AG04449 (cell line): ENCODE measurements at regions not wholly inside any gene's neighbourhood (a gene's known extent, or its start where the extent isn't known, plus 50 kb on each side); places are given as distances from the start of the nearest gene placed in this dataset.

Experiments used
- CTCF ChIA-PET: fragments of 350-600 bp; formaldehyde crosslinking; extraction: SDS; loops from one replicate; lab custom pipeline; 2021; ENCODE audit warnings: antibody characterized with exemption; lab: Yijun Ruan, JAX
- POLR2A ChIA-PET: fragments of 400-600, 350-600 bp; formaldehyde crosslinking; extraction: SDS; loops from one replicate; lab custom pipeline; 2020; ENCODE audit warnings: antibody characterized with exemption, inconsistent platforms; lab: Yijun Ruan, JAX
- DNase-seq: peaks from one replicate; pipeline ENCODE4 v3.0.0-alpha.2; 2010; ENCODE audit warnings: low read depth, low spot score
- H3K4me3 ChIP-seq: 2 replicates; pipeline ENCODE4 v1.5.1; 2011; ENCODE audit warnings: low read depth, mild to moderate bottlenecking, control low read depth, low read length
- TF ChIP-seq, protein P1 (sequence below): IDR thresholded peaks from one replicate; pipeline ENCODE4 v1.5.1; 2011; ENCODE audit warnings: mild to moderate bottlenecking, moderate library complexity, low read length, control low read depth, inconsistent platforms; ENCODE audit not compliant: insufficient read depth; ENCODE audit errors: missing control alignments

GRCh38 chr3:89973156-89973555, 865.7 kb downstream of the EPHA3 start:
- H3K4me3 ChIP-seq = no peak overlapping the region
- POLR2A ChIA-PET = no interaction called here
- DNase-seq = no peak
- CTCF ChIA-PET = no interaction called here
- TF ChIP-seq, protein P1, sequence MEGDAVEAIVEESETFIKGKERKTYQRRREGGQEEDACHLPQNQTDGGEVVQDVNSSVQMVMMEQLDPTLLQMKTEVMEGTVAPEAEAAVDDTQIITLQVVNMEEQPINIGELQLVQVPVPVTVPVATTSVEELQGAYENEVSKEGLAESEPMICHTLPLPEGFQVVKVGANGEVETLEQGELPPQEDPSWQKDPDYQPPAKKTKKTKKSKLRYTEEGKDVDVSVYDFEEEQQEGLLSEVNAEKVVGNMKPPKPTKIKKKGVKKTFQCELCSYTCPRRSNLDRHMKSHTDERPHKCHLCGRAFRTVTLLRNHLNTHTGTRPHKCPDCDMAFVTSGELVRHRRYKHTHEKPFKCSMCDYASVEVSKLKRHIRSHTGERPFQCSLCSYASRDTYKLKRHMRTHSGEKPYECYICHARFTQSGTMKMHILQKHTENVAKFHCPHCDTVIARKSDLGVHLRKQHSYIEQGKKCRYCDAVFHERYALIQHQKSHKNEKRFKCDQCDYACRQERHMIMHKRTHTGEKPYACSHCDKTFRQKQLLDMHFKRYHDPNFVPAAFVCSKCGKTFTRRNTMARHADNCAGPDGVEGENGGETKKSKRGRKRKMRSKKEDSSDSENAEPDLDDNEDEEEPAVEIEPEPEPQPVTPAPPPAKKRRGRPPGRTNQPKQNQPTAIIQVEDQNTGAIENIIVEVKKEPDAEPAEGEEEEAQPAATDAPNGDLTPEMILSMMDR = no peak

DNA sequence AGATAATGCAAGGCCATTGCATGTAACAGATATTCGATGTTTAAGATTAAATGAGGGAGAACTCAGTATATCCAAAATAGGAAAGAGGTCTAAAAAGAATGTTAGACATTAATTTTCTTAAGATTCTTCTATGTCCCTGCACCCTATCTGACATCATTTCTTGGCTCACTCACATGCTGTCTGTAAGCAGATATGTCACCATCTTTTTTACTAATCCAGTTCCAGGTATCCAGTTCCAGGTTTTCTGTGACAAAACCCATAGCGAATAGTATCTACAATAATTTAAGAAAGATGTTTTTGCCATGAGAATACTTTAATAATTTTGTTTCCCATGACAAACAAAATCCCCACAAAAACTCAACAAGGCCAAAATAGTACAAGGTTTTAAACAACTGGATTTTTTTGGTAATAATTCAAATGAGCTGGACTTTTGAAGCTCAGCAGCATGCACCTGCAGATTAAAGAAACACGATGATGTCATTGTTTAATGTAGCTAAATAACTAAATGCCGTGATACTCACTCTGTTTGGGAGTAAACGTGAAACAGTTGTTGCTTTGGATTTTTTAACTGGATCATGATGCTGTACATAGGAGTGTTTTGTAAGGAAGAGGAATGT, 867.6 kb downstream of the EPHA3 start:
- POLR2A ChIA-PET = no interaction called here
- CTCF ChIA-PET = no interaction called here
- no peak overlapping the region for H3K4me3 ChIP-seq
- no peak for DNase-seq
- TF ChIP-seq, protein P1 = no peak

DNA sequence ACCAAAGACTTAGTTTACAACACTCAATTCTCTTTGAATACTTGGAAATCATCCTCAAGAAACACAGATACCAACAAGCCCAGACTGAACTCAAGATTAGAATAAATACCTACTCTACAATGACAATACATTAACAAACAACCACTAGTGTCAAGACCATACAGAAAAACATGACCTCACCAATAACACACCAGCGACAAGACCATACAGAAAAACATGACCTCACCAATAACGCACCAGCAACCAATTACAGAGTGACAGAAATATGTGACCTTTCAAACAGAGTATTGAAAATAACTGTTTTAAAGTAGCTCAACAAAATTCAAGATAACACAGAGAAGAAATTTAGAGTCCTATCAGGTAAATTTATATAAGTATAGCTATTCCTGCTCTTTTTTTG, 876.0 kb downstream of the EPHA3 start:
- TF ChIP-seq, protein P1 = no peak
- POLR2A ChIA-PET = no interaction called here
- CTCF ChIA-PET = no interaction called here
- no peak overlapping the region for H3K4me3 ChIP-seq
- no peak for DNase-seq

DNA sequence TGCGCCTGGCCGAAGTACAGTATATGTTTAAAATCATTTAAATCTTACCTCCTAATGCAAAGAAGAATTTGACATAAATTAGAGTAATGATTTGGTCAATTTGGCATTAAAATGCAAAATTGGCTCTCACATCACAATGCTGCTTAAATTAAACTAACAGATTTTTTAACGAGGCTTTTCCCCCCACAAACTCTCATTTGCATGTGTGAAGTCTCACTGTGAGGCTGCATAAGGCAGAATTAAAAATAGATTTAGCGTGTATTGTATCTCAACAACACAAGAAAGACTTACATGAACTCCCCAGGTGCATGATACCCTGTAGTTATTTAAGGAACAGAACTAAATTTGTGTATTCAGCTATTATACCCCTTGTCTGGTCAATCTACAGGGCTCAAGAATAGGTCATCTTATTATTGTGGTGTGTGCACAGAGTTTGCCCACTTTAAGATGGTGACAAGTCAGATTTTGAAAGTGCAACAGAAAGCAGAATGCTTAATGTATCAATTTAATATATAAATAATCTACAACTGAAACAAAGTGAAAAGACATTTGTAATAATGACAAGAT, 897.9 kb downstream of the EPHA3 start:
- no peak overlapping the region for H3K4me3 ChIP-seq
- CTCF ChIA-PET = no interaction called here
- DNase-seq = no peak
- TF ChIP-seq, protein P1 = no peak
- POLR2A ChIA-PET = no interaction called here

- TF ChIP-seq, protein P1 = no peak
- no peak for DNase-seq
- ChIA-PET POLR2A (no interaction called here), CTCF (no interaction called here)
- H3K4me3 ChIP-seq = no peak overlapping the region
These were observed 900.5 kb downstream of the EPHA3 start for GRCh38 chr3:90007778-90008499.

- no peak overlapping the region for H3K4me3 ChIP-seq
- ChIA-PET CTCF (no interaction called here), POLR2A (no interaction called here)
- TF ChIP-seq, protein P1 = no peak
- DNase-seq = no peak
These were observed 902.9 kb downstream of the EPHA3 start for GRCh38 chr3:90010341-90010740.
